Endodermal cell (in vitro differentiated cells): ENCODE measurements at regions not wholly inside any gene's neighbourhood (a gene's known extent, or its start where the extent isn't known, plus 50 kb on each side); places are given as distances from the start of the nearest gene placed in this dataset.
A peak's percentile ranks its signal among the peaks of the same experiment; 100 is the strongest.

Experiments
- DNase-seq: peaks from one replicate; pipeline ENCODE4 v3.0.0-alpha.2; 2017
- H3K27ac ChIP-seq: 2 replicates; pipeline ENCODE4 v1.5.1; 2013; ENCODE audit warnings: mild to moderate bottlenecking, low read depth, low read length, moderate library complexity
- H3K27me3 ChIP-seq: 2 replicates; pipeline ENCODE4 v1.6.1; 2013; ENCODE audit warnings: mild to moderate bottlenecking, low read length, moderate library complexity; ENCODE audit not compliant: insufficient read depth, control insufficient read depth, poor library complexity, severe bottlenecking
- H3K36me3 ChIP-seq: 2 replicates; pipeline ENCODE4 v1.7.0; 2013; ENCODE audit warnings: mild to moderate bottlenecking, low read length, moderate library complexity; ENCODE audit not compliant: control insufficient read depth, insufficient read depth
- H3K4me1 ChIP-seq: one replicate; pipeline ENCODE4 v1.7.0; 2013; ENCODE audit warnings: low read length; ENCODE audit not compliant: control insufficient read depth, insufficient read depth
- H3K4me3 ChIP-seq: 2 replicates; pipeline ENCODE4 v1.5.1; 2013; ENCODE audit warnings: mild to moderate bottlenecking, low read length, moderate library complexity
- H3K9ac ChIP-seq: 2 replicates; pipeline ENCODE4 v1.6.1; 2013; ENCODE audit warnings: mild to moderate bottlenecking, low read length, moderate library complexity; ENCODE audit not compliant: poor library complexity, severe bottlenecking; ENCODE audit errors: extremely low read depth
- H3K9me3 ChIP-seq: 2 replicates; pipeline ENCODE4 v1.6.1; 2013; ENCODE audit warnings: mild to moderate bottlenecking, low read length, moderate library complexity; ENCODE audit not compliant: control insufficient read depth
- H3K27ac Mint-ChIP-seq: 2 replicates; pipeline ENCODE4 v1.8.0; 2020; ENCODE audit warnings: mixed read lengths
- H3K27me3 Mint-ChIP-seq: 2 replicates; pipeline ENCODE4 v1.8.0; 2021; ENCODE audit warnings: mild to moderate bottlenecking, mixed read lengths; ENCODE audit not compliant: insufficient read depth
- H3K36me3 Mint-ChIP-seq: 2 replicates; pipeline ENCODE4 v1.8.0; 2020; ENCODE audit warnings: low read depth, mixed read lengths
- H3K4me1 Mint-ChIP-seq: 2 replicates; pipeline ENCODE4 v1.8.0; 2020; ENCODE audit warnings: mixed read lengths
- H3K4me3 Mint-ChIP-seq: 2 replicates; pipeline ENCODE4 v1.8.0; 2020; ENCODE audit warnings: mild to moderate bottlenecking, moderate library complexity, mixed read lengths
- H3K9me3 Mint-ChIP-seq: 2 replicates; pipeline ENCODE4 v1.8.0; 2020; ENCODE audit warnings: mild to moderate bottlenecking, mixed read lengths
- CTCF ChIP-seq: fragments of 200-600 bp; sonication (generic); conservative IDR thresholded peaks from 2 replicates; pipeline ENCODE4 v1.5.0; 2021; ENCODE audit warnings: antibody characterized with exemption, mild to moderate bottlenecking
- WGBS, 2 experiments: methylation state at CpG; one replicate each; pipeline versions ENCODE4 v1.1.5 to v1.1.7; 2013; ENCODE audit warnings: missing lambda C conversion rate in 2 of 2, mixed read lengths in 1 of 2; ENCODE audit not compliant: insufficient coverage in 1 of 2, insufficient read length in 1 of 2; 5-methylcytosine and 5-hydroxymethylcytosine counted together

- Mint-ChIP-seq H3K4me1 (peaks cover 36% of the 10 kb centered on the region), H3K9me3 (no peaks in the 10 kb centered on the region), H3K27ac (peak overlapping the region; percentile 11), H3K27me3 (no peaks in the 10 kb centered on the region), H3K4me3 (no peak overlapping the region), H3K36me3 (no peaks in the 10 kb centered on the region)
- H3K4me3 ChIP-seq: no peak overlapping the region
- no peaks in the 10 kb centered on the region for H3K36me3 ChIP-seq
- no peak overlapping the region for H3K9ac ChIP-seq
- 72 to 79% methylated on average over 3 of the region's 3 CpGs for WGBS, 2 experiments
- no peaks in the 10 kb centered on the region for H3K27me3 ChIP-seq
- no peaks in the 10 kb centered on the region for H3K9me3 ChIP-seq
- no peak overlapping the region for H3K27ac ChIP-seq
- TF ChIP-seq CTCF: no peak
- no peaks in the 10 kb centered on the region for H3K4me1 ChIP-seq
- peak; percentile 68 for DNase-seq
These were observed 132.8 kb upstream of the GOT2 start for GRCh38 chr16:58866935-58867334.

GRCh38 chr16:58863761-58864160, 129.6 kb upstream of the GOT2 start:
- H3K27me3 Mint-ChIP-seq: no peaks in the 10 kb centered on the region
- Histone ChIP-seq H3K9ac (no peak overlapping the region), H3K4me1 (no peaks in the 10 kb centered on the region), H3K27me3 (no peaks in the 10 kb centered on the region), H3K4me3 (no peak overlapping the region), H3K36me3 (no peaks in the 10 kb centered on the region), H3K9me3 (no peaks in the 10 kb centered on the region), H3K27ac (no peak overlapping the region)
- peaks cover 40% of the 10 kb centered on the region for H3K4me1 Mint-ChIP-seq
- no peaks in the 10 kb centered on the region for H3K36me3 Mint-ChIP-seq
- DNase-seq: no peak
- H3K9me3 Mint-ChIP-seq: peaks cover 1% of the 10 kb centered on the region
- H3K27ac Mint-ChIP-seq: no peak overlapping the region
- no peak for TF ChIP-seq CTCF
- WGBS, 2 experiments: 71 to 93% methylated on average over 1 of the region's 1 CpG
- no peak overlapping the region for H3K4me3 Mint-ChIP-seq

- WGBS, 2 experiments: no CpG with 5 or more reads among the region's 2 CpGs
These were observed 128.9 kb upstream of the GOT2 start for GRCh38 chr16:58863042-58863441.

More at GRCh38 chr16:58863042-58863441, 128.9 kb upstream of the GOT2 start:
- DNase-seq: peak; percentile 58
- no peaks in the 10 kb centered on the region for H3K4me1 ChIP-seq
- Mint-ChIP-seq H3K27ac (peak overlapping the region; percentile 19), H3K9me3 (peaks cover 7% of the 10 kb centered on the region), H3K4me3 (no peak overlapping the region), H3K27me3 (no peaks in the 10 kb centered on the region), H3K4me1 (peaks cover 36% of the 10 kb centered on the region), H3K36me3 (no peaks in the 10 kb centered on the region)
- no peak overlapping the region for H3K4me3 ChIP-seq
- H3K9ac ChIP-seq: no peak overlapping the region
- H3K27me3 ChIP-seq: no peaks in the 10 kb centered on the region
- no peaks in the 10 kb centered on the region for H3K36me3 ChIP-seq
- H3K9me3 ChIP-seq: no peaks in the 10 kb centered on the region
- H3K27ac ChIP-seq: no peak overlapping the region
- TF ChIP-seq CTCF: no peak
